HL-60/S4 treated with phorbol 12-myristate 13-acetate at 8.2 ng/mL for 4 days and 3 days (cell line): ENCODE measurements at regions not wholly inside any gene's neighbourhood (a gene's known extent, or its start where the extent isn't known, plus 50 kb on each side); places are given as distances from the start of the nearest gene placed in this dataset.

ENCODE experiments used
- in situ Hi-C: fragments of 300-500 bp; cut with MboI; formaldehyde crosslinking; loops from 2 replicates; pipeline ENCODE4 v1.15.0; 2022; ENCODE audit warnings: low sequenced_read_pairs

GRCh38 chr21:16855164-16855667 lies 657.6 kb upstream of the CXADR start:
- in situ Hi-C loops = no loop called here

DNA sequence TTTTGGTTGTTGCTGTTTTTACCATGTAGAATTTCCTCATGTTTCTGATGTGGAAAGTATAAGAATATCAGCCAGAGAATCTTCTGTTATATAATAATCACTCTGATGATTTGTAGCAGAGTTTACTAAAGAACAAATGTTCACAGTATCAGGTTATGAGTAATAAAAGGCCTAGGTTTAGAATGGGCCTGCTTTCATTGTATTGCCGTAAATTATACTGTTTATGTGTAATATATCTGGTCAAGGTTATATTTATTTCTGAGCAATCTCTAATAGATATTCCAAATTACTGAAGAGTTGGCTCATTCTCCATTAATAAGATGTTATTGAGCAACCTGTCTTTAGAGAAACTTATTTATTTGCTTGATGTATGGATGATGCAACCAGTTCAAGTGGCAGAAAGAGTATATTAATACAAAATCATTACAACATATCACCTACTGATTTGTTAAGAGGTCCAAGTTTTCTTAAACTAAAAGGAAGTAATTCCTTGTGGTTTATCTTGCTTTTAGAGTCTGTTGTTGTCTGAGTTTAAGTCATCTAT lies 649.4 kb upstream of the CXADR start:
- in situ Hi-C loops = no loop called here

- in situ Hi-C loops = no loop called here
These were observed 648.9 kb upstream of the CXADR start for GRCh38 chr21:16863908-16864307.

DNA sequence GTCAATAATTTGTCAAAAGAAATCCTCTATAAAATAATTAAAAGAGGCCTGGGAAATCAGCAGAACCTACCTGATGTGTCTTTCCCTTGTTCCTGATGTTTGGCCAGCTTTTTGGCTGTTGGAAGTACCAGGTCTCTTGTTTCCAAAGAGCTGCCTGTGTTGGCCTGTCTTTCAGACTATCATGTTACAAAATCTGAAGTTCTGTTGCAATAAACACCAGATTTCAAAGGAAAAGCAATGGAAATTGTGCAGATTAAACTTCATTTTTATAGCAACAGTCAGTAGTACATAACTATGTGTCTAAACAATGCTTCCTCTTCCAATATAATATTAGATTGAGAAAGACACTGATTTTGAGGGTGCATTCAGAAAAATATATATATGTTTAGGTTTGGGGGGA lies 647.2 kb upstream of the CXADR start:
- in situ Hi-C loops = no loop called here

GRCh38 chr21:16866851-16867250 lies 646.0 kb upstream of the CXADR start:
- in situ Hi-C loops = no loop called here

DNA sequence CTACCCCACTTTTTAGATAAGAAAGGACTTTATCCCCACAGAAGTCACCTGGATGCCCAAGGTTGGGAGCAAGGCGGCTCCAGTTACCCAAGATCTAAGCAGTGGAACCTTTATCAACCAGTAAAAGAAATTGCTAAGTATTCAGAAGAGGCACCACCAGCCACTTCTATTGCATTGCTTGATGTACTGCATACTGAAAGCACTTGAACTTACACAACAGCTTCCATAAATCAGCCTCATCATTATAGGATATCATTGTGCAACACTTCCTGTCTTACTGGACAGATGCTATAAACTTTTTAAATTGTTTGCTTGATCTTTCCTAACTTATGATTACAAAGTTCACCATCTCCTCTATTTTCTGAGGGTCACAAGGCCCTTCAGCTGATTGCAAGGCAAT lies 642.7 kb upstream of the CXADR start:
- in situ Hi-C loops = no loop called here

DNA sequence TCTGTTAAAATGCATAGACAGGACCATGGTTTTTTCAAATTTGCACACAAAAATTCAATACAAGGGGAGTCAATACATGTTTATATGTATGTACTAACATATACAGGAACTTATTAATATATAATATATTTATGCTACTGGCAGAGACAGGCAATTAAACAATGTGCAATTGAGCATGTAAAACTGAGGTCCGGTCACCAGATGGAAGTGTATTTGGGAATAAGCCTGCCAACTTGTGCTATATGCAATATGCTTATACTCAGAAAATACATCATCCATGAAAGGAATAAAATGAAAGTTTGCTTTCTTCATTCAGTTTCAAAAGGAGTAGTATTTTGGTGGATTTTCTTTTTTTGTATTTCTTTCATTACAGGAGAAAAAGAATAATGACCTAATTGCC lies 640.2 kb upstream of the CXADR start:
- in situ Hi-C loops = no loop called here

- in situ Hi-C loops = no loop called here
These were observed 639.7 kb upstream of the CXADR start for GRCh38 chr21:16873176-16873575.

- in situ Hi-C loops = no loop called here
These were observed 639.2 kb upstream of the CXADR start for GRCh38 chr21:16873596-16873995.

DNA sequence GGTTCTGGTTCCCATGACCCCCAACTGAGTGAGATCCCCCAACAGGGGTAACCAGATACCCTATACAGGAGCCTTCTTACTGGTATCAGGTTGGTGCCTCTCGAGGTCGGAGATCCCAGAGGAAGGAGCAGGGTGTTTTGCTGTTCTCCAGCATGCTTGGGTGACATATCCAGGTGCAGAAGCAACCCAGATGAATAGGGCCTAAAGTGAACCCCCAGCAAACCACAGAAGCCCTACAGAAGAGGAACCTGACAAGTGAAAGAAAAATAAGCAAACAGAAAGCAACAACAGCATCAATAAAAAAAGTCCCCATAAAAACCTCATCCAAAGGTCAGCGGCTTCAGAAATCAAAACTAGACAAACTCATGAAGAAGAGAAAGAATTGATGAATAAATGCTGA lies 633.4 kb upstream of the CXADR start:
- in situ Hi-C loops = no loop called here

- in situ Hi-C loops = no loop called here
These were observed 621.0 kb upstream of the CXADR start for GRCh38 chr21:16891821-16892220.

- in situ Hi-C loops = no loop called here
These were observed 612.2 kb upstream of the CXADR start for GRCh38 chr21:16900685-16901084.

GRCh38 chr21:16908077-16908476 lies 604.8 kb upstream of the CXADR start:
- in situ Hi-C loops = no loop called here

DNA sequence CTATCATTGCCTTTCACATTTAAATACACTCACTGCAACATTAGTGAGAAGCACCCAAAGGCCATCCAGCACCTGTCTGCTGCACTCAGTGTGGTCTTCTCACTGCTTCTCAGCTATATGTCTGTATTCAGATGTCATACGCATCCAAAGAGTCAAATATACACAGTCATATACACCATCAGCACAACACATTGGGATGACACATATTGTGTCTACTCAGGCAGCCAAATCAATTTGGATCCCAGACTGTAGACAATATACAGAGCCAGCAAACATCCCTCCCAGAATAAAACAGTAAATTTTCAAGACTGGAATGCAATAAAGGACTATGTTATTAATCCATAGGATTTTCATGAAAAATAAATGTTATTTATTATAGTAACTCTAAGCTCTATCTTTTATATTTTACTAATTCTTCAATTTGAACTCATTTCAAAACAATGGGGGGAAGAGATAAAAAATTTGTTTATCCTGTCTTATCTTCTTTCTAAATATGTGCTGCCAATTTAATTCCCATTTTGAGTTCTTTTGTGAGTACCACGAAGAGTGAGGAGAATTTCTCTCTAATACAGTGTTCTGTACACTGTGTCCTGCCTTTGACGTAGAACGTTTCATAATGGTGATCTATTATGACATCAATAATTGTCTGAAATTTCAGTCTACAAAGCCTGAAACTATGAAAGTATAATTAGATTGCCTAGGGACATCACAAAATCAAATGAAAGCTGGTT lies 602.2 kb upstream of the CXADR start:
- in situ Hi-C loops = no loop called here

GRCh38 chr21:16911166-16911607 lies 601.7 kb upstream of the CXADR start:
- in situ Hi-C loops = no loop called here

DNA sequence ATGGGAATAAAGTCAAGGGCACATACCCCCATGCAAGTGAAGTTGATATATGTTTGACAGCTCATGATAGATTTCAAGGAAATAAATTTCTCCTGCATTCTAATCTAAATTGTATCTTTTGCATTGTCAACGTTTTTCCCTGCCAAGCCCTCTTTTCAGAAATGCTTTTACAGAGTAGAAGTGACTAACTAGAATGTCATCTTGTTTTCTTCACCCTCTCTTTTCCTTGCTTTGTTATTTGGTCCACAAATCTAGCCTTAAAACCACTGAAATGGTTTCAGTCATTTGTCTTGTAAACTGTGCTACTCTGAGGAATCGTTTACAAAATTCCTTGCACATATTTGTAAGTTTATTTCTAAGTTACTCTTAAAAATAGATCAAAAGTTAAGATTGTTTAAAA lies 600.8 kb upstream of the CXADR start:
- in situ Hi-C loops = no loop called here

DNA sequence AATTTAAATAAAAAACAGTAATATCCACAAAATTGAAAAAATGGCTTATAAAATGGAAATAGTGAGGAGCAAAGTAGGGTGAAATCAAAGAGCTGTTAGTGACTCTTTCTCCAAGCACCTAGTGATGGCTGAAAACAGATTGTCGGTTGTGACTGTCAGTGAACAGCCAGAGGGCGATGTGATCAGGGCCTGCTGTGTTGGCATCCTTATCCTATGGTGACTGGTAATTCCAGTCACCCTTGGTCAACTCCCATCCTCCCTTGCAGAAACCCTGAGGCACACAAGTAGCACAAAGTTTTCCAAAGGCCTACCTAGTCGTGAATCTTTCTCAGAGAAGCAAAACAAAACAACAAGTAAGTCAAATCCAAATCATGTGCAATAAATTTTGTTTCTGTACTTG lies 599.8 kb upstream of the CXADR start:
- in situ Hi-C loops = no loop called here

GRCh38 chr21:16928439-16928838 lies 584.4 kb upstream of the CXADR start:
- in situ Hi-C loops = no loop called here

- in situ Hi-C loops = no loop called here
These were observed 580.5 kb upstream of the CXADR start for GRCh38 chr21:16932314-16932713.

DNA sequence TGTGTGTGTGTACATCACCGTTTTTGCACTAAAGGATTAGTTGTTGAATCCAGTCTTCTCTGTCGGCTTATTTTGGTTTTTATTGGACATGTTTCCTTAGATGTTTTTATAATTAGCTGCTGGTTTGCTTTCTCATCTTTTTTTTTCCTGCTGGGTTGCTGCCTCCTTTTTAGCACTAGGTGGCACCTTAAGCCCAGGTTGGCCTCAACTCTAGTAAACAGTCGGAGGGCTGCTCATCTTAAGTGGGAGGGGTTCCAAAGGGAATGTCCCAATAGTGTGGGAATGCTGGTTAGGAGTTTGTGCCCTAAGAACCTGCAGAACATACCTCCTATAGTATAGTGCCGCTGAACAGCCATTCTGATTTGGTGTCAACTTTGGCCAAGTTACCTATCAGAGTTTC lies 570.1 kb upstream of the CXADR start:
- in situ Hi-C loops = no loop called here

GRCh38 chr21:16943231-16943630 lies 569.6 kb upstream of the CXADR start:
- in situ Hi-C loops = no loop called here

GRCh38 chr21:16945580-16945979 lies 567.3 kb upstream of the CXADR start:
- in situ Hi-C loops = no loop called here

- in situ Hi-C loops = no loop called here
These were observed 556.0 kb upstream of the CXADR start for GRCh38 chr21:16956824-16957223.
